ENCODE measurements at regions not wholly inside any gene's neighbourhood (a gene's known extent, or its start where the extent isn't known, plus 50 kb on each side); places are given as distances from the start of the nearest gene placed in this dataset.
"Not testable (repeated sequence)": the region's sequence is repeated elsewhere in the genome, so short reads cannot be mapped to it uniquely, and the experiment has no call there.

- DNase-seq (ENCODE audit: low spot score in 2 of 2); H3K4me3 ChIP-seq; H3K4me1 ChIP-seq; H3K27me3 ChIP-seq; H3K27ac ChIP-seq; H3K9me3 ChIP-seq; H3K36me3 ChIP-seq; intact Hi-C loops (cut with DNase I): not testable (repeated sequence)
Observed at GRCh38 chr2:88802026-88802425, 110.6 kb downstream of the RPIA start.

- H3K4me3 ChIP-seq, result no peak overlapping the region
- DNase-seq (ENCODE audit: low spot score in 2 of 2), result no peak
Observed at GRCh38 chr2:88807237-88807962, 115.9 kb downstream of the RPIA start.

GRCh38 chr2:88808083-88808482 lies 116.6 kb downstream of the RPIA start:
- no peaks in the 10 kb centered on the region for H3K9me3 ChIP-seq

More at GRCh38 chr2:88807237-88807962, 115.9 kb downstream of the RPIA start:
- H3K27ac ChIP-seq, result no peak overlapping the region
- intact Hi-C loops (cut with DNase I), result no loop called here
- no peaks in the 10 kb centered on the region for H3K4me1 ChIP-seq
- H3K9me3 ChIP-seq, result no peaks in the 10 kb centered on the region
- H3K27me3 ChIP-seq, result no peaks in the 10 kb centered on the region
- H3K36me3 ChIP-seq, result no peaks in the 10 kb centered on the region
- TF ChIP-seq CTCF (IDR thresholded peaks at IDR 0.05), result no peak

GRCh38 chr2:88808652-88809051 lies 117.2 kb downstream of the RPIA start:
- no peak overlapping the region for H3K27ac ChIP-seq
- no peaks in the 10 kb centered on the region for H3K9me3 ChIP-seq
- no peaks in the 10 kb centered on the region for H3K4me1 ChIP-seq
- intact Hi-C loops (cut with DNase I), result no loop called here
- no peak for DNase-seq (ENCODE audit: low spot score in 2 of 2)
- no peak for TF ChIP-seq CTCF (IDR thresholded peaks at IDR 0.05)
- H3K36me3 ChIP-seq, result no peaks in the 10 kb centered on the region
- no peak overlapping the region for H3K4me3 ChIP-seq
- no peaks in the 10 kb centered on the region for H3K27me3 ChIP-seq

More at GRCh38 chr2:88808083-88808482, 116.6 kb downstream of the RPIA start:
- Histone ChIP-seq H3K4me1 (no peaks in the 10 kb centered on the region), H3K27me3 (no peaks in the 10 kb centered on the region), H3K36me3 (no peaks in the 10 kb centered on the region), H3K27ac (no peak overlapping the region), H3K4me3 (no peak overlapping the region)
- intact Hi-C loops (cut with DNase I), result no loop called here
- DNase-seq (ENCODE audit: low spot score in 2 of 2), result no peak
- no peak for TF ChIP-seq CTCF (IDR thresholded peaks at IDR 0.05)

GRCh38 chr2:88809216-88809615 lies 117.7 kb downstream of the RPIA start:
- H3K9me3 ChIP-seq, result no peaks in the 10 kb centered on the region
- no peak for DNase-seq (ENCODE audit: low spot score in 2 of 2)
- intact Hi-C loops (cut with DNase I), result no loop called here
- no peak overlapping the region for H3K27ac ChIP-seq
- H3K4me1 ChIP-seq, result no peaks in the 10 kb centered on the region
- H3K27me3 ChIP-seq, result no peaks in the 10 kb centered on the region
- TF ChIP-seq CTCF (IDR thresholded peaks at IDR 0.05), result no peak
- H3K36me3 ChIP-seq, result no peaks in the 10 kb centered on the region
- no peak overlapping the region for H3K4me3 ChIP-seq

- TF ChIP-seq CTCF (IDR thresholded peaks at IDR 0.05), result no peak
- no peak overlapping the region for H3K27ac ChIP-seq
- H3K36me3 ChIP-seq, result no peaks in the 10 kb centered on the region
- no peaks in the 10 kb centered on the region for H3K9me3 ChIP-seq
- no peak overlapping the region for H3K4me3 ChIP-seq
- no peak for DNase-seq (ENCODE audit: low spot score in 2 of 2)
- intact Hi-C loops (cut with DNase I), result no loop called here
- H3K27me3 ChIP-seq, result no peaks in the 10 kb centered on the region
- no peaks in the 10 kb centered on the region for H3K4me1 ChIP-seq
Observed at GRCh38 chr2:88810017-88810416, 118.5 kb downstream of the RPIA start.

Data from ascending aorta (tissue), 2 donors.